CD14-positive monocyte (primary cell): ENCODE measurements at regions not wholly inside any gene's neighbourhood (a gene's known extent, or its start where the extent isn't known, plus 50 kb on each side); places are given as distances from the start of the nearest gene placed in this dataset.

Experiments used
- DNase-seq, 3 donors: peaks; one replicate each; pipeline ENCODE4 v3.0.0-alpha.2; 2011 to 2022
- H2AFZ ChIP-seq: 2 replicates; pipeline ENCODE4 v1.6.0; 2012; ENCODE audit warnings: mild to moderate bottlenecking, low read depth, low read length, inconsistent platforms; ENCODE audit not compliant: insufficient read depth, poor library complexity, severe bottlenecking
- H3K27ac ChIP-seq, 2 donors: 1 replicate in 1 of 2; 2 replicates in 1 of 2; pipeline ENCODE4 v1.5.1; 2012 to 2013; ENCODE audit warnings: low read length in 2 of 2, control low read depth in 1 of 2, inconsistent platforms in 1 of 2, low read depth in 1 of 2, mild to moderate bottlenecking in 1 of 2
- H3K27me3 ChIP-seq, 2 donors: one replicate each; pipeline versions ENCODE4 v1.6.0 to v1.6.1; 2011 to 2013; ENCODE audit warnings: low read length in 2 of 2; ENCODE audit not compliant: control insufficient read depth in 2 of 2, insufficient read depth in 2 of 2
- H3K36me3 ChIP-seq, 2 donors: replicated peaks in 1 of 2; 1 replicate in 1 of 2; 2 replicates in 1 of 2; pipeline versions ENCODE4 v1.5.1 to v1.6.1; 2012 to 2013; ENCODE audit warnings: low read length in 2 of 2, control low read depth in 1 of 2, inconsistent platforms in 1 of 2, mild to moderate bottlenecking in 1 of 2; ENCODE audit not compliant: insufficient read depth in 2 of 2, control insufficient read depth in 1 of 2
- H3K4me1 ChIP-seq, 2 donors: 1 replicate in 1 of 2; 2 replicates in 1 of 2; pipeline versions ENCODE4 v1.5.1 to v1.6.1; 2012 to 2013; ENCODE audit warnings: low read length in 2 of 2, control low read depth in 1 of 2, inconsistent platforms in 1 of 2, mild to moderate bottlenecking in 1 of 2, moderate library complexity in 1 of 2; ENCODE audit not compliant: insufficient read depth in 2 of 2, control insufficient read depth in 1 of 2
- H3K4me2 ChIP-seq: replicated peaks from 2 replicates; pipeline ENCODE3; 2012; ENCODE audit warnings: low read length, moderate library complexity, mild to moderate bottlenecking; ENCODE audit not compliant: poor library complexity, severe bottlenecking; ENCODE audit errors: extremely low read depth
- H3K4me3 ChIP-seq, 3 experiments: fragments of 200-600 bp in 1 of 3; sonication (generic) in 1 of 3; replicated peaks in 1 of 3; 1 replicate in 2 of 3; 2 replicates in 1 of 3; pipeline ENCODE4 v1.5.1; 2011 to 2013; ENCODE audit warnings: low read length in 3 of 3, mild to moderate bottlenecking in 3 of 3, control low read depth in 2 of 3, low read depth in 2 of 3, inconsistent platforms in 1 of 3, moderate library complexity in 1 of 3
- H3K79me2 ChIP-seq: 2 replicates; pipeline ENCODE4 v1.6.0; 2012; ENCODE audit warnings: mild to moderate bottlenecking, control low read depth, inconsistent platforms, low read length, moderate library complexity; ENCODE audit not compliant: insufficient read depth
- H3K9ac ChIP-seq: 2 replicates; pipeline ENCODE4 v1.6.0; 2017; ENCODE audit warnings: low read length, mild to moderate bottlenecking; ENCODE audit not compliant: insufficient read depth, poor library complexity, severe bottlenecking
- H3K9me3 ChIP-seq, 2 donors: replicated peaks in 1 of 2; 1 replicate in 1 of 2; 2 replicates in 1 of 2; pipeline versions ENCODE4 v1.5.1 to v1.6.1; 2012 to 2013; ENCODE audit warnings: low read length in 2 of 2, control low read depth in 1 of 2; ENCODE audit not compliant: control insufficient read depth in 1 of 2, insufficient read depth in 1 of 2
- H4K20me1 ChIP-seq: 2 replicates; pipeline ENCODE4 v1.6.0; 2012; ENCODE audit warnings: mild to moderate bottlenecking, low read length, control low read depth, moderate library complexity; ENCODE audit not compliant: insufficient read depth
- H3K27ac Mint-ChIP-seq, 7 donors: one replicate each; pipeline ENCODE4 v1.8.0; 2020; ENCODE audit warnings: mild to moderate bottlenecking in 7 of 7, mixed read lengths in 7 of 7, moderate library complexity in 6 of 7, inconsistent platforms in 2 of 7
- H3K27me3 Mint-ChIP-seq, 3 donors: one replicate each; pipeline ENCODE4 v1.8.0; 2021 to 2022; ENCODE audit warnings: low read depth in 3 of 3, mild to moderate bottlenecking in 3 of 3, mixed read lengths in 3 of 3, moderate library complexity in 3 of 3, inconsistent platforms in 1 of 3
- H3K36me3 Mint-ChIP-seq, 2 donors: one replicate each; pipeline ENCODE4 v1.8.0; 2020; ENCODE audit warnings: mixed read lengths in 2 of 2, inconsistent platforms in 1 of 2, mild to moderate bottlenecking in 1 of 2
- H3K4me1 Mint-ChIP-seq: one replicate; pipeline ENCODE4 v1.8.0; 2020; ENCODE audit warnings: mild to moderate bottlenecking, mixed read lengths
- H3K4me3 Mint-ChIP-seq, 2 donors: one replicate each; pipeline ENCODE4 v1.8.0; 2020; ENCODE audit warnings: mild to moderate bottlenecking in 2 of 2, mixed read lengths in 2 of 2, moderate library complexity in 1 of 2
- H3K9me3 Mint-ChIP-seq, 7 donors: one replicate each; pipeline ENCODE4 v1.8.0; 2020 to 2022; ENCODE audit warnings: mixed read lengths in 7 of 7, mild to moderate bottlenecking in 6 of 7, moderate library complexity in 6 of 7, inconsistent platforms in 2 of 7
- CTCF ChIP-seq: fragments of 200-600 bp; IDR thresholded peaks from one replicate; pipeline ENCODE4 v1.8.0; 2022; ENCODE audit warnings: antibody characterized with exemption, mild to moderate bottlenecking
- WGBS: methylation state at CpG from one replicate; pipeline ENCODE4 v1.1.5; 2013; ENCODE audit warnings: missing lambda C conversion rate; ENCODE audit not compliant: insufficient coverage; 5-methylcytosine and 5-hydroxymethylcytosine counted together
- intact Hi-C, 2 donors: fragments of 100-400 bp; cut with micrococcal nuclease; formaldehyde crosslinking; loops; one replicate each; pipeline versions ENCODE4 v1.15.0 to v1.15.1; 2023

GRCh38 chr14:101625336-101626097 lies 64.2 kb downstream of the DIO3 start:
- H3K9me3 ChIP-seq = no peaks in the 10 kb centered on the region
- intact Hi-C loops = no loop called here
- Mint-ChIP-seq H3K27ac (no peak overlapping the region), H3K36me3 (no peaks in the 10 kb centered on the region), H3K4me1 (peaks cover 6% of the 10 kb centered on the region), H3K9me3 (no peaks in the 10 kb centered on the region), H3K4me3 (no peak overlapping the region), H3K27me3 (peaks cover 4 to 11% (median 8%) of the 10 kb centered on the region in 3 donors)
- DNase-seq = no peak
- H3K4me1 ChIP-seq = peaks cover 9 to 13% of the 10 kb centered on the region in 2 donors
- H3K4me2 ChIP-seq = no peak overlapping the region
- no peaks in the 10 kb centered on the region for H3K27me3 ChIP-seq
- no peaks in the 10 kb centered on the region for H3K79me2 ChIP-seq
- H3K36me3 ChIP-seq = no peaks in the 10 kb centered on the region
- H3K9ac ChIP-seq = no peak overlapping the region
- no peaks in the 10 kb centered on the region for H4K20me1 ChIP-seq
- 100% methylated on average over 1 of the region's 1 CpG for WGBS
- no peak overlapping the region for H2AFZ ChIP-seq
- no peak overlapping the region for H3K27ac ChIP-seq
- TF ChIP-seq CTCF = no peak
- no peak overlapping the region for H3K4me3 ChIP-seq

GRCh38 chr14:101626331-101626730 lies 65.0 kb downstream of the DIO3 start:
- TF ChIP-seq CTCF = no peak
- no peaks in the 10 kb centered on the region for H3K79me2 ChIP-seq
- no peaks in the 10 kb centered on the region for H3K27me3 ChIP-seq
- no peak overlapping the region for H3K27ac Mint-ChIP-seq
- peaks cover 9 to 13% of the 10 kb centered on the region in 2 donors for H3K4me1 ChIP-seq
- peaks cover 6% of the 10 kb centered on the region for H3K4me1 Mint-ChIP-seq
- H3K9ac ChIP-seq = no peak overlapping the region
- H3K4me3 Mint-ChIP-seq = no peak overlapping the region
- H3K4me3 ChIP-seq = no peak overlapping the region
- no peaks in the 10 kb centered on the region for H4K20me1 ChIP-seq
- H3K27ac ChIP-seq = no peak overlapping the region
- no peak overlapping the region for H2AFZ ChIP-seq
- WGBS = 93% methylated on average over 2 of the region's 5 CpGs
- H3K36me3 Mint-ChIP-seq = no peaks in the 10 kb centered on the region
- peaks cover 6 to 11% (median 9%) of the 10 kb centered on the region in 3 donors for H3K27me3 Mint-ChIP-seq
- no peak overlapping the region for H3K4me2 ChIP-seq
- H3K9me3 Mint-ChIP-seq = no peaks in the 10 kb centered on the region
- H3K36me3 ChIP-seq = no peaks in the 10 kb centered on the region
- no peak for DNase-seq
- H3K9me3 ChIP-seq = no peaks in the 10 kb centered on the region
- intact Hi-C loops = no loop called here
